B cell (primary cell): ENCODE measurements at regions not wholly inside any gene's neighbourhood (a gene's known extent, or its start where the extent isn't known, plus 50 kb on each side); places are given as distances from the start of the nearest gene placed in this dataset.

Source experiments
- ATAC-seq: fragments of 200-7000 bp; cut with Tn5 transposase; one replicate; pipeline ENCODE4 v1.10.0; 2021; ENCODE audit warnings: low read depth, mild to moderate bottlenecking, moderate number of reproducible peaks, moderate library complexity
- CTCF ChIA-PET: fragments of 350-600 bp; sonication (Branson Sonifier 250); formaldehyde crosslinking; loops from one replicate; lab custom pipeline; 2021; ENCODE audit warnings: antibody characterized with exemption, inconsistent platforms; lab: Charles Lee
- POLR2A ChIA-PET: fragments of 350-600 bp; sonication (Branson Sonifier 250); formaldehyde crosslinking; loops from one replicate; lab custom pipeline; 2021; ENCODE audit warnings: antibody characterized with exemption; lab: Charles Lee
- DNase-seq: peaks from one replicate; pipeline ENCODE4 v3.0.0; 2013
- H2AFZ ChIP-seq: 2 replicates; pipeline ENCODE4 v1.6.1; 2012; ENCODE audit warnings: mild to moderate bottlenecking, low read depth, low read length; ENCODE audit not compliant: insufficient read depth, poor library complexity, severe bottlenecking
- H3K27ac ChIP-seq, 2 donors: 1 replicate in 1 of 2; 2 replicates in 1 of 2; pipeline ENCODE4 v1.5.1; 2012 to 2013; ENCODE audit warnings: low read length in 2 of 2, mild to moderate bottlenecking in 2 of 2, moderate library complexity in 1 of 2
- H3K27me3 ChIP-seq, 4 experiments: fragments of 200-600 bp in 1 of 4; sonication (generic) in 1 of 4; replicated peaks in 1 of 4; 1 replicate in 2 of 4; 2 replicates in 2 of 4; pipeline versions ENCODE4 v1.6.1 to v1.7.0; 2013 to 2016; ENCODE audit warnings: low read length in 3 of 4, mild to moderate bottlenecking in 2 of 4, mixed read lengths in 1 of 4, moderate library complexity in 1 of 4; ENCODE audit not compliant: insufficient read depth in 4 of 4, control insufficient read depth in 3 of 4; ENCODE audit errors: control extremely low read depth in 1 of 4
- H3K36me3 ChIP-seq, 2 experiments: replicated peaks in 1 of 2; 1 replicate in 1 of 2; 2 replicates in 1 of 2; pipeline versions ENCODE4 v1.6.1 to v1.7.1; 2013; ENCODE audit warnings: low read length in 1 of 2; ENCODE audit not compliant: insufficient read depth in 2 of 2, control insufficient read depth in 1 of 2; ENCODE audit errors: control extremely low read depth in 1 of 2, extremely low read depth in 1 of 2
- H3K4me1 ChIP-seq, 2 donors: fragments of 200-600 bp in 1 of 2; sonication (generic) in 1 of 2; 1 replicate in 1 of 2; 2 replicates in 1 of 2; pipeline versions ENCODE4 v1.5.1 to v1.6.1; 2013 to 2017; ENCODE audit warnings: low read length in 2 of 2; ENCODE audit not compliant: control insufficient read depth in 2 of 2, insufficient read depth in 2 of 2
- H3K4me2 ChIP-seq: replicated peaks from 2 replicates; pipeline ENCODE3; 2012; ENCODE audit warnings: mild to moderate bottlenecking, low read depth, low read length; ENCODE audit not compliant: poor library complexity, severe bottlenecking
- H3K4me3 ChIP-seq, 5 experiments: fragments of 200-600 bp in 1 of 5; sonication (generic) in 1 of 5; 1 replicate in 3 of 5; 2 replicates in 2 of 5; pipeline versions ENCODE4 v1.5.1 to v1.7.0; 2011 to 2016; ENCODE audit warnings: low read length in 4 of 5, mild to moderate bottlenecking in 4 of 5, low read depth in 2 of 5, control low read depth in 1 of 5, moderate library complexity in 1 of 5; ENCODE audit not compliant: insufficient read depth in 1 of 5; ENCODE audit errors: control extremely low read depth in 1 of 5, extremely low read depth in 1 of 5
- H3K79me2 ChIP-seq: fragments of 200-600 bp; sonication (generic); one replicate; pipeline ENCODE4 v1.6.0; 2016; ENCODE audit warnings: low read length; ENCODE audit not compliant: control insufficient read depth, insufficient read depth
- H3K9ac ChIP-seq: fragments of 200-600 bp; sonication (generic); 2 replicates; pipeline ENCODE4 v1.6.1; 2017; ENCODE audit warnings: mild to moderate bottlenecking, low read length, moderate library complexity
- H3K9me3 ChIP-seq, 3 donors: one replicate each; pipeline versions ENCODE4 v1.6.1 to v1.7.1; 2013; ENCODE audit warnings: low read length in 2 of 3; ENCODE audit not compliant: control insufficient read depth in 2 of 3, insufficient read depth in 1 of 3; ENCODE audit errors: control extremely low read depth in 1 of 3
- H4K20me1 ChIP-seq: 2 replicates; pipeline ENCODE4 v1.6.0; 2012; ENCODE audit warnings: mild to moderate bottlenecking, low read length; ENCODE audit not compliant: insufficient read depth, control insufficient read depth, poor library complexity, severe bottlenecking
- H3K27ac Mint-ChIP-seq: one replicate; pipeline ENCODE4 v1.8.0; 2021; ENCODE audit warnings: mixed read lengths
- H3K27me3 Mint-ChIP-seq: one replicate; pipeline ENCODE4 v1.8.0; 2021; ENCODE audit warnings: mixed read lengths
- H3K4me1 Mint-ChIP-seq: one replicate; pipeline ENCODE4 v1.8.0; 2021; ENCODE audit warnings: mixed read lengths
- H3K4me3 Mint-ChIP-seq: one replicate; pipeline ENCODE4 v1.8.0; 2021; ENCODE audit warnings: mixed read lengths
- H3K9me3 Mint-ChIP-seq: one replicate; pipeline ENCODE4 v1.8.0; 2022; ENCODE audit warnings: mixed read lengths; ENCODE audit not compliant: insufficient read depth
- EZH2 ChIP-seq: IDR thresholded peaks from 2 replicates; pipeline ENCODE4 v1.6.1; 2012; ENCODE audit warnings: borderline replicate concordance, low read depth, mild to moderate bottlenecking, moderate library complexity, low read length; ENCODE audit not compliant: insufficient read depth, poor library complexity, severe bottlenecking
- WGBS: methylation state at CpG from one replicate; pipeline ENCODE4 v1.1.5; 2013; ENCODE audit warnings: missing lambda C conversion rate; ENCODE audit not compliant: insufficient coverage; 5-methylcytosine and 5-hydroxymethylcytosine counted together
- intact Hi-C: fragments of 100-400 bp; cut with micrococcal nuclease; formaldehyde crosslinking; loops from one replicate; pipeline ENCODE4 v1.10.0; 2022
- TF ChIP-seq, protein P1 (sequence below): fragments of 200-600 bp; IDR thresholded peaks from one replicate; pipeline ENCODE4 v1.8.0; 2022; ENCODE audit warnings: antibody characterized with exemption, mild to moderate bottlenecking

DNA sequence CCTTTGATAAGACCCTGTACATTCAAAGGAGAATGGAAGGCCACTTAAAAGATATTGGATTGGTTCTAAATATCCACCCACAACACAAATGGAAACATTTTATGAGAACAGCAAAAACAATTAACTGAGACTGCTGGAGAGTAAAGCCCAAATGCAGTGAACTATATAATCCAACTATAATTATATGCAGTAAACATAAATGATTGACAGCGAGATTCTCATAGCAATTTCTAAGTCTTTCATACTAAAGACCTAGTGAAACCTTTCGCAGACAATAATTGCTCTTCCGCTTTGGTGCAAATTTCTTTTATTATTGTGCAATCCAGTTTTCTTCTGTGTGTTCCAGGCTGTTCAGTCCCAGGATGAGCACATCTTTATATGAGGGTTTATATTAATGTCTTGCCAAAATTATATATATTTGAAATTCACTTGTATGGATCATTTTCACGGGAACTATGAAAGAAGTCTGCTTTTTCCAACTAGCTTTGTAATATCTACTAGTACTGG, 190.9 kb downstream of the ST6GAL2 start:
- ATAC-seq (no peak), DNase-seq (no peak)
- CTCF ChIA-PET, result no interaction called here
- Mint-ChIP-seq H3K27ac (no peak overlapping the region), H3K27me3 (no peaks in the 10 kb centered on the region), H3K4me1 (no peaks in the 10 kb centered on the region), H3K9me3 (no peaks in the 10 kb centered on the region), H3K4me3 (no peak overlapping the region)
- Histone ChIP-seq H3K4me3 (no peak overlapping the region), H3K4me1 (no peaks in the 10 kb centered on the region), H3K36me3 (no peaks in the 10 kb centered on the region), H2AFZ (no peak overlapping the region), H3K4me2 (no peak overlapping the region), H3K27me3 (no peaks in the 10 kb centered on the region), H3K9me3 (peaks cover 0 to 5% (median 0%) of the 10 kb centered on the region in 3 donors), H3K79me2 (no peaks in the 10 kb centered on the region), H3K27ac (no peak overlapping the region), H4K20me1 (no peaks in the 10 kb centered on the region), H3K9ac (no peak overlapping the region)
- WGBS, result no CpG with 5 or more reads among the region's 4 CpGs
- no peak for TF ChIP-seq EZH2
- TF ChIP-seq, protein P1, sequence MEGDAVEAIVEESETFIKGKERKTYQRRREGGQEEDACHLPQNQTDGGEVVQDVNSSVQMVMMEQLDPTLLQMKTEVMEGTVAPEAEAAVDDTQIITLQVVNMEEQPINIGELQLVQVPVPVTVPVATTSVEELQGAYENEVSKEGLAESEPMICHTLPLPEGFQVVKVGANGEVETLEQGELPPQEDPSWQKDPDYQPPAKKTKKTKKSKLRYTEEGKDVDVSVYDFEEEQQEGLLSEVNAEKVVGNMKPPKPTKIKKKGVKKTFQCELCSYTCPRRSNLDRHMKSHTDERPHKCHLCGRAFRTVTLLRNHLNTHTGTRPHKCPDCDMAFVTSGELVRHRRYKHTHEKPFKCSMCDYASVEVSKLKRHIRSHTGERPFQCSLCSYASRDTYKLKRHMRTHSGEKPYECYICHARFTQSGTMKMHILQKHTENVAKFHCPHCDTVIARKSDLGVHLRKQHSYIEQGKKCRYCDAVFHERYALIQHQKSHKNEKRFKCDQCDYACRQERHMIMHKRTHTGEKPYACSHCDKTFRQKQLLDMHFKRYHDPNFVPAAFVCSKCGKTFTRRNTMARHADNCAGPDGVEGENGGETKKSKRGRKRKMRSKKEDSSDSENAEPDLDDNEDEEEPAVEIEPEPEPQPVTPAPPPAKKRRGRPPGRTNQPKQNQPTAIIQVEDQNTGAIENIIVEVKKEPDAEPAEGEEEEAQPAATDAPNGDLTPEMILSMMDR, result no peak
- POLR2A ChIA-PET, result no interaction called here
- intact Hi-C loops, result no loop called here

DNA sequence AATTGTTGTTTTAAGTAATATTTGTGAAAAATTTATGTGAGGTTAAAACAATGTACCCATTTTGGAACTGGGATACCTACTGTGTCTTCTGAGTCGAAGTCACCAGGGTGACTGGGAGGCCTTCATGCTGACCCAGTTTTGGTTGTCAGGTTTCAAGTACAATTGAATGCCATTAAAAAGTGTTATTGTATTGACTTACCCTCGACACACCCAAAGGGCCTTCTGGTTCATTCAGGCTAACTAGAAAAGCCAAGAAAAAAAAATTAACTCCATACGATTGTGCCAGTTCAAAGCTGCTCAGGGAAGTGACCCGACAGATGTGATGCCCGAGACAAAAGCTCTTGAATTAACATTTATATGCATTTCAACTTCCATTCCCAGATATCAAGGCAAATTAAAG, 190.0 kb downstream of the ST6GAL2 start:
- CTCF ChIA-PET, result no interaction called here
- Histone ChIP-seq H3K9ac (no peak overlapping the region), H3K36me3 (no peaks in the 10 kb centered on the region), H3K4me1 (no peaks in the 10 kb centered on the region), H2AFZ (no peak overlapping the region), H4K20me1 (no peaks in the 10 kb centered on the region), H3K27me3 (no peaks in the 10 kb centered on the region), H3K79me2 (no peaks in the 10 kb centered on the region), H3K4me3 (no peak overlapping the region), H3K27ac (no peak overlapping the region), H3K9me3 (peaks cover 0 to 4% (median 0%) of the 10 kb centered on the region in 3 donors), H3K4me2 (no peak overlapping the region)
- no peaks in the 10 kb centered on the region for H3K4me1 Mint-ChIP-seq
- ATAC-seq (no peak), DNase-seq (no peak)
- H3K4me3 Mint-ChIP-seq, result no peak overlapping the region
- POLR2A ChIA-PET, result no interaction called here
- WGBS, result 76% methylated on average over 3 of the region's 5 CpGs
- intact Hi-C loops, result no loop called here
- no peak overlapping the region for H3K27ac Mint-ChIP-seq
- H3K27me3 Mint-ChIP-seq, result no peaks in the 10 kb centered on the region
- no peaks in the 10 kb centered on the region for H3K9me3 Mint-ChIP-seq
- no peak for TF ChIP-seq EZH2
- TF ChIP-seq, protein P1, result no peak
